ENCODE measurements at regions not wholly inside any gene's neighbourhood (a gene's known extent, or its start where the extent isn't known, plus 50 kb on each side); places are given as distances from the start of the nearest gene placed in this dataset.

DNA sequence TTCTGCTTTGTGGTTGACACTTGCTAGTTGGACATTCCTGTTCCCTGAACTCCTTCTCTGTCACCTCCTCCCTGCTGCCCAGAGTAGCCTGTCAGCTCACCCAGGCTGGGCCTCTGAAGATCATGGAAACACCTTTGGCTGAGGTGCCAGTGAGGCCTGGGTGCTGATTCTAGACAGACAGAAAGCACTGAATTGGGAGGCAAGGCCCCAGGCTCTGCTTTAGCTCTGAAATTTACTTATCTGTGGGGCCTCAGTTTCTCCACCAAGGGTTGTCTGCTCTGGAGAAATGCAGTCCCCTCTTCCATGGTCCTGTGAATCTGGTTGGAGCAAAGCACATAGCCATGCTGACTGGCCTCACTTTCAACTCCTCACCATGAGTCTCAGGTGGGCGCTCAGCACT lies 104.6 kb upstream of the SIX3 start:
- TF ChIP-seq POLR2AphosphoS5 (IDR thresholded peaks at IDR 0.05; ENCODE audit: low read depth, low read length) (no peak), CTCF (IDR thresholded peaks at IDR 0.05 in 2 of 3, conservative IDR thresholded peaks at IDR 0.05 in 1 of 3; ENCODE audit: borderline replicate concordance in 1 of 3, insufficient read depth in 1 of 3, low read depth in 2 of 3, low read length in 2 of 3) (no peak), MAX (IDR thresholded peaks at IDR 0.05) (no peak), POLR2A (IDR thresholded peaks at IDR 0.05; ENCODE audit: borderline replicate concordance, extremely low read depth, insufficient read depth, insufficient read length) (no peak), JUND (IDR thresholded peaks at IDR 0.05) (no peak), FOSL1 (IDR thresholded peaks at IDR 0.05; ENCODE audit: low read depth) (no peak), EZH2 (IDR thresholded peaks at IDR 0.05) (no peak), YY1 (IDR thresholded peaks at IDR 0.05; ENCODE audit: extremely low read depth, insufficient replicate concordance, low read depth, low read length) (no peak), ZFX (IDR thresholded peaks at IDR 0.05) (no peak), EZH2phosphoT487 (IDR thresholded peaks at IDR 0.05; ENCODE audit: borderline replicate concordance) (no peak), RAD21 (IDR thresholded peaks at IDR 0.05; ENCODE audit: low read depth) (no peak), CEBPB (IDR thresholded peaks at IDR 0.05; ENCODE audit: low read depth) (no peak), REST (IDR thresholded peaks at IDR 0.05; ENCODE audit: low read depth) (no peak)
